ENCODE measurements at regions not wholly inside any gene's neighbourhood (a gene's known extent, or its start where the extent isn't known, plus 50 kb on each side); places are given as distances from the start of the nearest gene placed in this dataset.
"Not testable (repeated sequence)": the region's sequence is repeated elsewhere in the genome, so short reads cannot be mapped to it uniquely, and the experiment has no call there.

DNA sequence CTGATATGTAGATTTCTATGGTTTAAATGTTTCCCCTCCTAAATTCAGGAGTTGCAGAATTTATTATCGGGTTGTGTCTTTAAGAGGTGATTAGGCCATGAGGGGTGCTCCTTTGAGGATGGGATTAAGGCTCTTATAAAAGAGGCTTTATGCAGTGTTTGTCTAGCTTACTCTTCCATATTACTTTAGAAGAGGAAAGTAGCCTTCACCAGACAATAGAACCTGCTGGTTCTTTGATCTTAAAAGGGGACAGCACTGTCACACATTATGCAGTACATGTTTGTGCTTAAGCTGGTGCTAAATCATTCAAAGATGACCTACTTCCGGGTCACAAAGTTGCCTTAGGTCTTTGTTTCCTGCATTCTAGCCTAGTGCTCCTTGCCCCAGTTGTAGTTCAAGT, 81.0 kb downstream of the CPXCR1 start:
- no peak for DNase-seq

DNA sequence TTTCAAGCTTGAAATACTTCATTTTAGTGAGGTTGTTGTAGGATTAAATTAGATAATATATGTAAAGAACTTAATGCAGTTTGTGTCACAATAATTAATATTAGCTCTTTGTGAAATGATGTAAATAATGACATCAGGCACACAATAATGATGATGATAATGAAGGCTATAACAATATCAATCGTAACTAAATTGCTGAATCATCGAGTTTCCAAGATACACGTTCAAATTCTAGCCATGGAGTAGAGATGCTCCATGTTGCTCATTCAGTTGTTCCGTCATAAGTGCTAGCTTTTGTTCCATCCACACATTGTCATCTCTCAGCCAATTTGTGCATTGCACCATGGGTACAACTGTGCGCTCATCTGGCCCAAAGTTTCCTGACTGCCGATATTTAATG, 83.1 kb downstream of the CPXCR1 start:
- no peak for DNase-seq

DNA sequence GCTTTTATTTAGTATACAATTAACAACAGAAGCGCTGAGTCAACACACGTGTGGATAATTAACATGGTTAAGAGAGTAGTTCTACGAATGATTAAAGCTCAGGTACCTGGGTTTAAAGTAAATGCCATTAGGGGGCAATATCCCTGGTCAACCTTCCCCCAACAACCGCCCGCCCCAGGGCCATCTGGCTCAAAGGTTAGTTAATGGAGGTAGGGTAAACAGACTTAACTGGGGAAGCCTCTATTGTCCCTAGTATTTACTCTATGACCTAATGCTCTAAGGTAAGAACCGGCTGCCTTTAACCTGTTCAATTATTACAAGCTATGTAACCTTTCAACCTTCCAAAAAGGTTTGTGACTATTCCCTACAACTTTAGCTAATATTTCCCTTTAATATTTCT, 90.7 kb downstream of the CPXCR1 start:
- DNase-seq: not testable (repeated sequence)

DNA sequence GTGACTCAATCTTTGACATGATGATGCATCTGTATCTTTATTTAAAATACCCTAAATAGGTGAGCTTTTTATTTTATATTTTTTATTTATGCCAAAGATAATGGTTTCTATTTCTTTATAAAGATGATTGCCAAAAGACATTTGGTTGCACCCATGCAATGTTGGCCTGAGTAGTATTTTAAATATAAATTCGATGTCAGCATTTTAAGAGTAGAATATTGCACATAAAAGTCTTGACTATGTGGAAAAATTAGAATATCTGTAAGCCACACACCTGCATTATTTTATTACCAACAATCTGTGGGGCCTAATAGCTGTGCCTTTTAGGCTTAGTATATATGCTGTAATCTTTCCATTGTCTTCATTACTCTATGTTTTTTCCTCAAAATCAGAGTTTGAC, 91.4 kb downstream of the CPXCR1 start:
- no peak for DNase-seq

DNA sequence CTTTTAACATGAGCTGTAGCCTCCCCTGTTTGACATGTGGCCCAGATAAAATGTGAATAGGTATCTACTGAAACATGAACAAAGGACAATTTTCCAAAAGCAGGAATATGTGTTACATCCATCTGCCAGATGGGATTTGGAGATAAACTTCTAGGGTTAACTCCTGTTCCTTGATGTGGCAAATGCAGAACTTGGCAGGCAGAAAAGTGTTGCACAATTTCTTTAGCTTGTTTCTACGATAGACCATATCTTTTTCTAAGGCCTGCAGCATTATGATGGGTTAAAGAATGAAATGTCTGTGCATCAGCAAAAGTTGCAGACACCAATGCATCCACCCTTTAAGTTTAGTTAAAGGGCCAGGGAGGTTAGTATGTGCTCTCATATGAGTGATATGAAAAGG, 96.8 kb downstream of the CPXCR1 start:
- DNase-seq: not testable (repeated sequence)

DNA sequence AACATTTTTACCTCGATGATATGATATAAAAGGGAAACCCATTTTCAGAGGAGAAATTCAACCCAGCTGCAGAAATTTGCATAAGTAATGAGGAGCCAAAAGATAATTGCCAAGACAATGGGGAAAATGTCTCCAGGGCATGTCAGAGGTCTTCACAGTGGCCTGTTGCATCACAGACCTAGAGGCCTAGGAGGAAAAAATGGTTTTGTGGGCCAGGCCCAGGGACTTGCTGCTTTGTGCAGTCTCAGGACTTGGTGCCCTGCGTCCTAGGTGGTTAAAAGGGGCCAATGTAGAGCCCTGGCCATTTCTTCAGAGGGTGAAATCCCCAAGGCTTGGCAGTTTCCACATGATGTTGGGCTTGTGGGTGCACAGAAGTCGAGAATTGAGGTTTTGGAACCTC, 106.9 kb downstream of the CPXCR1 start:
- DNase-seq: no peak

DNA sequence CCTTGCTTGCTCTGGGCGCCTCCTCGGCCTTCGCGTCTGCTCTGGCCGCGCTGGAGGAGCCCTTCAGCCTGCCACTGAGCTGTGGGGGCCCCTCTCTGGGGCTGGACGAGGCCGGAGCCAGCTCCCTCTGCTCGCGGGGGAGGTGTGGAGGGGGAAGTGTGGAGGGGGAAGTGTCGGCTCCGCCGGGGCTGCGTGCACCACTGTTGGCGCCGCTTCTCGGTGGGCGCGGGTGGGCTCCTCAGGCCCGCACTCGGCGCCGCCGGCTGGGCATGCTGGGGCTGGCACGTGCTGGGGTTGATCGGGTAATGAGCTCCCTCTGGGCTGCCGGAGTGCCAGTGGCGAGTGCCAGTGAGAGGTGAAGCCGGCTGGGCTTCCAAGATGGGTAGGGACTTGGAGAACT, 116.7 kb downstream of the CPXCR1 start:
- no peak for DNase-seq

DNA sequence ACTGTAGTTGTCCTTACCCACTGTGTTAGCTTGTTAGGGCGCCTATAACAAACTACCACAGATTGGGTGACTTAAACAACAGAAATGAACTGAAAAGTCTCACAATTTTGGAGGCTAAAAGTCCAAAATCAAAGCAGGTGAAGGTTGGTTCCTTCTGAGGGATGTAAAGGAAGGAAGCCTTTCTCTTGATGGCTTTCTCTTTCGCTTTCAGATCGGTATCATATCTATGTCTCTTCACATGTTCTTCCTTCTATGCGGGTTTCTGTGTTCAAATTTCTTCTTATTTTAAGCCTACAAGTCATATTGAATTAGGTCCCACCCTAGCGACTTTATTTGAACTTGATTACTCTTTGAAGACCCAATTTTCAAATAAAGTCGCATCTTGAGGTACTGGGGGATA, 118.6 kb downstream of the CPXCR1 start:
- DNase-seq: no peak

DNA sequence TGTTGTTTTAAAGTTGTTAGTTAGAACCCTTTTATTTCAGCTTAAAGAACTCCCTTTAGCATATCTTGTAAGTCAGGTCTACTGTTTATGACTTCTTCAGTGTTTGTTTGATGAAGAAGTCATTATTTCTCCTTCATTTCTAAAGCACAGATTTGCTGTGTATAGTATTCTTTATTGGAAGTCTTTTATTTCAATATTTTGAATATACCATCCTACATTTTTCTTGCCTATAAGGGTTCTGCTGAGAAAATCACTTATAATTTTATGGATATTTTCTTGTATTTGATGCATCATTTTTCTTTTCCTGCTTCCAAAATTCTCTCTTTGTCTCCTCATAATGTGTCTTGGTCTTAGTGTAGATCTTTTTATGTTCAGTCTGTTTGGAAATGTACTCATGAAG, 134.5 kb downstream of the CPXCR1 start:
- DNase-seq: no peak

DNA sequence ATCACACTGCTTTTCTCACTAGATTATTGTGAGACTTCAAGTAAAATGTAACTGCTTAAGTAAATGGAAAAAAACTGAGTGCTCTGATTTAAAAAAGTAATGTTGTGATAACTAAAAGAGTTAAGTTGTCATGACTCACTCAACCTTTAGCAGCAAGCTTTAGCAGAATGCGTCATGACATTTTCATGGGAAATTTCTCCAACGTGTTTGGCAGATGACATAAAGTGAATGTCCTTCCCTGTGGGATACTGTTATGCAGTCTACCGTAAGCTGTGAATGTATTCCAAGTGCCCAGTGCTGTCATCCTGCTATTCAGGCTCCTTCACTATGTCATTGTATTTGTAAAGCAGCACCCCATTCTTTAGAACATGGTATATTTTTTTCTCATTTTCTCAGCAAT, 136.2 kb downstream of the CPXCR1 start:
- peak; percentile 8 for DNase-seq

DNA sequence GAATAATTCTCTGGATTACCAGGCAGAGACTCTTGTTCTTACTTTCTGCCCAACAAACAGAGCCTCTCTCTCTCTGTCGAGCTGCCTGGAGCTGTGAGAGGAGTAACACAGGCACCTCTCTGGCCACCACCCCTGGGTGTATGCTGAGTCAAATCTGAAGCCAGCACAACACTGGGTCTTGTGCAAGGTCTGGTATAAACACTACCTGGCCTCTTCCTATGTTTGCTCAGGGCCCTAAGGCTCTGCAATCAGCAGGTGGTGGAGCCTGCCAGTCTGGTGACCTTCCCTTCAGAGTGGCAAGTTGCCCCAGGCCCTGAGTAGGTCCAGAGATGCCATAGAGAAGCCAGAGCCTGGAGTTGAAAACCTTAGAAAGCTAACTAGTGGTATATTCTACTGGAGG, 139.9 kb downstream of the CPXCR1 start:
- DNase-seq: no peak

DNA sequence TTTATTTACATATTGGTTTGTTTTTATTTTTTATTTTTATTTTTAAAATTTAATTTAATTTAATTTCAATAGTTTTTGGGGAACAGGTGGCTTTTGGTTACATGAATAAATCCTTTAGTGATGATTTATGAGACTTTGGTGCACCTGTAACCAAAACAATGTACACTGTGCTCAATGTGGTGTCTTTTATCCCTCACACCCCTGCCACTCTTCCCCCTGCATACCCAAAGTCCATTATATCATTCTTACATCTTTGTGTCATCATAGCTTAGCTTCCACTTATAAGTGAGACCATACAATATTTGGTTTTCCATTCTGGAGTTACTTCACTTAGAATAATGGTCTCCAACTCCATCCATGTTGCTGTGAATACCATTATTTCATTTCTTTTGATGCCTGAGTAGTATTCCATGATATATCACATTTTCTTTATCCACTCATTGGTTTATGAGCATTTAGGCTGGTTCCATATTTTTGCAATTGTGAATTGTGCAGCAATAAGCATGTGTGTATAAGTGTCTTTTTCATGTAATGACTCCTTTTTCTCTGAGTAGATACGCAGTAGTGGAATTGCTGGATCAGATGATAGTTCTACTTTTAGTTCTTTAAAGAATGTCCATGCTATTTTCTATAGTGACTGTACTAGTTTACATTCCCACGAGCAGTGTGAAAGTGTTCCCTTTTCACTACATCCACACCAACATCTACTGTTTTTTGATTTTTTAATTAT, 157.1 kb downstream of the CPXCR1 start:
- no peak for DNase-seq

DNA sequence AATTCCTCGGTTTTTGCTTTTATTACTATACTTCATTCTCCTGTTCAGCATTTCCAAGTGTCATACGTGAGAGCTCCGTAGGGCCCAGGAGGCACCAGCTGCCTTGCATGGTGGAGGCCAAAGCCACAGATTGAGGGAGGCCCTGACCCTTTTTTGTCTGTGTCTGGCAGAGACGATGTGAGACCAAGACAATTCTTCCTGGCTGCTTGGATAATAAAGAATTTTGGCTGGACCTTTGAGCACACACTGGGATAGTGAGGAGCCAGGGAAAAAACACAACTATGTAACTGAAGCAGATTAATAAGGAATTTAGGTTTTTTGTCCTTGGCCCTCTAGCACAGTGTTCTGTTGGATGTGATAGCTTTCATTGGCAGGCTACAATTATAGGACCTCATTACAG, 161.0 kb downstream of the CPXCR1 start:
- DNase-seq: no peak

DNA sequence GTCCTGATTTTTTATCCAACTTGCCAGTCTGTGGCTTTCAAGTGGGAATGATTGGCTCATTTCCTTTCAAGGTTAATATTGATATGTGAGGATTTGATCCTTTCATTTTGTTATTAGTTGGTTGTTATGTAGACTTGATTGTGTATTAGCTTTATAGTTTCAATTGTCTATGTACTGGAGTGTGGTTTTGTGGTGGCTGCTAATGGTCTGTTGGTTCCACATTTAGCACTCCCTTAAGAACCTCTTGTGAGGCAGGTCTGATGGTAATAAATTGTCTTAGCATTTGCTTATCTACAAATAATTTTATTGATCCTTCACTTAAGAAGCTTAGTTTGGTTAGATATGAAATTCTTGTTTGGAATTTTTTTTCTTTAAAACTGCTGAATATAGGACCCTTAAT, 190.6 kb downstream of the CPXCR1 start:
- DNase-seq: no peak

DNA sequence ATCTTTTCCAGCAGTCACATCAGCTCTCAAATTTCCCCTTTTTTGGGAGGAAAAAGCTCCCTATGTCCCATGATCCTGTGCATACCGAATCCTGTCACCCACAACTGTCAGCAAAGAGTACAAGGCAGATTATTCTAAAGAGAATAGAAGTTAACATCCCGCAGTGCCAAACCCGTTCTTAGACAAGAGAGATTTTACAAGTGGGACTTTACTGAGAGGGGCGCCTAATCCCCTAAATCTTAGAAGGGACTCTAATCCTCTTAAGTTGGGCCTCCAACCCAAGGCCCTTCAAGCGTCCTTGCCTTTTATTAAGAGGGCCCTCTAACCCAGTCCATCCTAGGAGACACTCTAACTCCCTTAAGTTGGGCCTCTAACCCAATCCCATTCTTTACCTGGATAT, 193.9 kb downstream of the CPXCR1 start:
- no peak for DNase-seq

DNA sequence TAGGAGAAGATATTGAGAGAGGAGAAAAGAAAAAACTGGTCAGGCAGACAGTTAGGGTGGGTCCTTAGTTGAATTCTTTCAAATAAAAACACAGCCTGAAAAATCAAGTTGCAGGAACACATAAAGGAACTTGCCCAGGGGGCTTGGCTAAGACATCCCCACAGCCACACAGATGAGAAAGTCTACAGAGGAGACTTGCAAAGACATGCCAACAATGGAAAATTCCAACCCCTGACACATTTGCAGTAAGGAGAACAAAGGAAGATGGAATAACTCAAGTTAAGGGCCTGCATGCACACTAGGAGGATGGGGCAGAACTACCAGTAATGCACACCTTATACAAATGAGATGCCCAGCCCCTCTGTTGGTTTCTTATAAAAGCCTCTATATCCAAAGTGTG, 197.6 kb downstream of the CPXCR1 start:
- no peak for DNase-seq

DNA sequence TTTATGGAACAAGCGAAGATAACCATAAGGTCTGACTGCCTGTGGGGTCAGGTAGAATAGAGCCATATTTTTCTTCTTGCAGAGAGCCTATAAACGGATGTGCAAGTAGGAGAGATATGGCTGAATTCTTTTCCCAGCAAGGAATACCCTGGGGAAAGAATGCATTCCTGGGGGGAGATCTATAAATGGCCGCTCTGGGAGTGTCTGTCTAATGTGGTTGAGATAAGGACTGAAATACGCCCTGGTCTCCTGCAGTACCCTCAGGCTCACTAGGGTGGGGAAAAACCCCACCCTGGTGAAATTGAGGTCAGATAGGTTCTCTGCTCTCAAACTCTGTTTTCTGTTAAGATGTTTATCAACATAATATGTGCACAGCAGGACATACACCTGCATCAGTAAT, 209.0 kb downstream of the CPXCR1 start:
- DNase-seq: not testable (repeated sequence)

DNA sequence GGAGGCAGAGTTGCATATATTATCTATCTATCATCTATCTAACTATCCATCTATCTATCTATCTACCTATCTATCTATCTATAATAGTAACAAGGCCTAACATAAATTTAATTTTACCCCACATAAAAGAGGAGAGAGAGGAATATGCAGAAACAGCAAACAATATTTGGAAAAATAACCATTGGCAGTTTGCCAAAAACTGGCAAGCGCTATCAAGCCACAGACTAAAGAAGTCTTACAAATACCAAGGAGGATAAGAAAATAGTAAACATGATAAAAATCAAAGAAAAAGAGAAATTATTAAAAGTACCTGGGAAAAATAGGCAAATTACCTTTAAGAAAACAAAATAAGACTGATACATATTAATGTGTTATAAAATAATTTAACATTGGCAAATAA, 230.8 kb downstream of the CPXCR1 start:
- no peak for DNase-seq

DNA sequence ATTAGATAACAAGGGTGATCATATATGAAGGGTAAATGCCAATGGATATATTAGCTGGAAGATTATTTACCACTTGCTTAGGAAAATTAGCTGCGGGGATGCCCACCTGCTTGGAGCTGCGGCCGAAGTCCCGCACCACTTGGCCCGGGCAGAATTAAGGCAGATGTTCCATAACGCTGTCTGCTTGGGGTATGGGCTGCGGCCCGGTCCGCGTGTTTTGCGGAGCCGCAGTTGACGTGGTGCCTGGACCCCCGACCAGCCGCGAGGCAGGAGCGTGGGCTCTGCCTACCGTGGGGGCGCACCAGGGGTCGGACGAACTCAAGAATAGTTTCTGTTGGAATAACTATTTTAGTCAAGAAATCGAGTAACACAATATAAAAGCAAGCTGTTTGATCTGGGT, 235.2 kb downstream of the CPXCR1 start:
- DNase-seq: no peak

DNA sequence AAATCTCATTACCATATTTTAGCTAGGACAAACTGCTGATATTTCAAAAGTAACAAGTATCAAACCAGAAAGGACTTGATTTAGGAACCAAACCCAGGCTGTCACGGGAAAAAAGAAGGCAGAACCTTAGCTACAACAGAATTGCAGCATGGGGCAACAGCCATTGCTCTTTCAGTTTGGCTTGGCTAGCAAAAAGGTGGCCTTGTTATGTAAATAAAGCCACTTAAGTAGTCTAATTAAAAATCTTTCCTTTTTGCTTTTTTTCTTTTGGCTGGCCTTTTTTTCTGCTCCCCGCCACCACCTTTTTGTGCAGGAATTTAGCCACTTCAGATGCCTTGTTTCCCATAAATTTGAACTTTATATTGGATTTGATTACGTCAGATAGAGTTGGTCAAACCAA, 235.9 kb downstream of the CPXCR1 start:
- DNase-seq: no peak

DNA sequence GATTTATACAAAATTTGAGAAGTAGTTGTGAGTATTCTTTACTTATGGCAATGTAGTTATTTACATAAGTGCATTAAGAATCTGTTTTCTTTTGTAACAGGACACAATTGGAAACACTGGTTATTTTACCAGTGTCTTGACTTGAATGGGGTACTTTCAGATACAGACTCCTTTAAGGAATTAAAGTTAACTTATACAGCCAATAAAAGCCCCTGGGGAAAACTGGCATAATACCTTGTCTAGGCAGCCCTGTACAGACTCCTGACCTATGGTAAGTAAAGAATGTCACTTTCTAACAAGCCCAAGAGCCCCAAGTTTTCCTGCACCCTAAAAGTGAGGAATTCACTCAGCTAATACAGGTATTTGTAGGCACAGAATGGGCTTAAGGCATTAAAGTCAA, 241.8 kb downstream of the CPXCR1 start:
- DNase-seq: no peak

DNA sequence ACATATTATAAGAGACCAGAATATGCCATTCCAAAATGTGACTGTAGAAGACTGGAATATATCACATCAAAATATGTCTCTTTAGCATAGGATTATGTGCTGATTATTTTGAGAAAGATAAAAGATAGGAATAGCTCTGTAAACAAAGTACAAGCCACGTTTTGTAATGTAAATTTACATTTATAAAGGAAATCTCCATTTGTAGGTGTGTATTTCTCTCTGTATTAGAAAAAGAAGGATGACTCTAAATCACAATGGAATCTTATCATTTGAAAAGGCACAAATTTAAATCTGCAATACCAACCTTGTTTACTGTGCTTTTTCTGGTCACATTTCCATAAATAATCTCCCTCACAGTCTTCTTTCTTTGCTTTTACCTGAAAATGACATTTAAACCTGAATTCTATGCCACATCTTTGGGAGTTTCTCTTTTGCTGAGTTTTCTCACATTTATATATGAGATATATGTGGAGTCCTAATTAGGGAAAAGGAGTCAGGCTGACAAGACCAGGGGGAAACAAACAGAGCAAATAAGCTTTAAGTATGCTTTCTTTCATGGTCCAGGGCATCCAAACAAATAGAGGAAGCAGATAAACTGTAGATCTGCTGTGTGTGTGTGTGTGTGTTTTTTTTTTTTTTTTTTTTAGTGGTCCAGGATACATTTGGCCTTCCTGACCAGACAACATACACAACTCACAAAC, 244.0 kb downstream of the CPXCR1 start:
- DNase-seq: no peak

DNA sequence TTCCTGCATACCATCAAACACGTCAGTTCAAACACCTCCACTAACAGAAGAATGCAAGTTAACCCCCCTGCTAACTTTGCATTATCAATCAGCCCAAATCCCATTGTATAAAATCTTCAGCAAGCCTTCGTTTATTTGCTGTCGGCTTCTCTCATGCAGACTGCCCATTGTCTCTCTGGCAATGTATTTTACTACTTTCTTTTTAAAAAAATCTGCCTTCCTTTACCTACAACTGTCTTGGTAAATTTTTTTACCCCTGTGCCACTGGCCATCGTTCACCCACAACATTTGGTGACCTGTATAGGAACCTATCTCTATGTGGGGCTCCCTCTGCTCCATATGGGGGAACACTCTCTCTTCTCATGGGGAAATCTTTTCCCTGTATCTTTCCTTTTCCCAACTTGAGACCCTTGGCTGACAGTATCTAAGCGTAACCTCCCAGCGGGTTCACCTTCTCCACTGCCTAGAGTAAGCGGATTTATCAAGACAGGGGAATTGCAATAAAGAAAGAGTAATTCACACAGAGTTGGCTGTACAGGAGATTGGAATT, 244.6 kb downstream of the CPXCR1 start:
- DNase-seq: no peak

DNA sequence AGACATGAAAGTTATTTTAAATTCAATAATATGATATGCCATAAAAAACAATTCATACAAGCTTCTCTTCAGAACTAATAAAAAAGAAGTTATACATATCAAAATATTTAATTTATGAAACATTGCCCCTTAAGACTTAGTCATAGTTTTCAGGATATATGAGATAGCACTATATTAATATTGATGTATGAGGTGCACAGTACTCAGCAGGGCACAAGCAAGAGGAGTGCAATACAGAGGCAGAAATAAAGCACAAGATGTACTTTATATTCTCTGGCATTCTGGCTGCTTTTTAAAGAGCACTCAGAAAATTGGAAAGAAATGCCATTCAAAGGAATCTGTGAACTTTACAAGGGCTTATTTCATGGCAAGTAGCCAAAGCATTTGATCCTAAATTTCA, 274.9 kb downstream of the CPXCR1 start:
- no peak for DNase-seq
